ENCODE measurements at regions not wholly inside any gene's neighbourhood (a gene's known extent, or its start where the extent isn't known, plus 50 kb on each side); places are given as distances from the start of the nearest gene placed in this dataset.

DNA sequence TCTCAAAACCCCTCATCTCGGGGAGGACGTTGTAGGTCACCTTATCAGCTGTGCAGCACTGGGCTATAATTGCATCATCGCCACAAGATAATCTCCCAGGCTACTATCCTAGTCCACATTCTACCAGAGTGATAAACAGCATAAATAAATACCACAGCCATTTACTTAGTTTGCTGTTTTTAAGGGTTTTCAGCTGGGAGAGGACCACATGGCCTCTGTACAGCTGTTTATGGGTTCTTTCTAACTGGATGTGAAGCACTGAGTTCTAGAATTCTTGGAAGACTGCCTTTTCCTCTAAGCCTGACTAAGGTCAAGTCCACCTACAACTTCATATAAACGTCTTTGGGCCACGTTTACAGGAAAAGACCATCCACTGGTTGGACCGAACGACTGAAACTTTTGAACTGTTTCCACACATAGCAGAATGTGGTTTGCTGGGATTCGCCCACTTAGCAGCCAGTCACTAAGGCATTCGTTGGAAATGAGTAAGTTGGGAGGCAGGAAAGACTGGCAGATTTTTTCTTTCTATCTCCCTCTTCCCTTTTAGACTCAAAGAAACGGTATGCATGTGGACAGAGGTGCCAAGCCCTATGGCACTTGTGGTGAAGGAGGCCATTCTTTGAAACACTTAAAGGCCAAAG, 752.5 kb upstream of the SGCG start:
- DNase-seq (ENCODE audit: low spot score): no peak

GRCh38 chr13:22432690-22433089, 748.1 kb upstream of the SGCG start:
- DNase-seq (ENCODE audit: low spot score): no peak

DNA sequence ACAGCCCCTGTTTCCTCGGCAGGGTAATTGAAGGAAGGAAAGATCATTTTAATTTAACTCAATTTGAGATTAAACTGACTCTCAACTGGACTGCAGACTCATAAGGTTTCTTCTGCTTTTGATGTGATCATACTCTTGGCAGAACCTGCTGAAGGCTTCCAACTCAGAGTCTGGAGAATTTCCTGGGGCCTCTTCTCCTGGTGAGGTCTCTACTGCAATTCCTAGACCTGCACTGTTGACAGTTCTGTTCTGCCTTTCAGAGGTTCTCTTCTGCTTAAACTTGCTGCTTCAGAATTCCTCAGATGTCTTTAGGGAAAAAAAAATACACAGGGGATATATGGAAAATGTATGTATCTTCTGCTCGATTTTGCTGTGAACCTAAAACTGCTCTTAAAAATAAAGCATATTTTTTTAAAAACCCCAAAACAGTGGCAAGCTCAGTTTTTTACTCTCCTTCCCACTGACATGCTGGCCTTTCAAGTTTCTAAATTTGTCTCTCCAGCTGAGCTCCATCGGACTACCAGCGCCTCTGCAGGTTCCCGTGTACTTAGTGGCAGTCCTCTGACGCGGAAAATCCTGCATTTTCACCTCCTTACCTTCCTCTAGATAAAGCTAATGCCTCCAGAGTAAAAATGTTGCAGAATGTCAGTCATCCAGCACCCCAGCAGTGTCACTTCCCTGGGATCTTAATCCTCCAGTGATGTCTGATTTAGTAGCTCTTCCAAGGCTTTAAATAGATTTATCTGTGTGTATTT, 733.5 kb upstream of the SGCG start:
- no peak for DNase-seq (ENCODE audit: low spot score)

DNA sequence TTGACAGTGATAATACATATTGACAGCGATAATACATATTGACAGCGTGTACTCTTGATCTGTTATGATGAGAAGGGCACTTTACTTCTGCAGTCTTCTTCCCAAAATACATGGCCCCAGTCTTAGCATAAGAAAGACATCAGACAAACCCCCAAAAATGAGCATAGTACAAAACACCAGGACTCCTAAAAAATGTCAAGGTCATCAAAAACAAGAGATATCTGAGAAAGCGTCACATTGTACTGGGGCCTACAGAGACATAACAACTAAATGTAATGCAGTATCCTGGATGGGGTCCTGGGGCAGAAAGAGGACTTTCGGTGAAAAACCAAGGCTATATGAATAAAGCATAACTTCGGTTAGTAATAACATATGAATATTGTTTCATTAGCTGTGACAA, 731.5 kb upstream of the SGCG start:
- DNase-seq (ENCODE audit: low spot score): no peak

DNA sequence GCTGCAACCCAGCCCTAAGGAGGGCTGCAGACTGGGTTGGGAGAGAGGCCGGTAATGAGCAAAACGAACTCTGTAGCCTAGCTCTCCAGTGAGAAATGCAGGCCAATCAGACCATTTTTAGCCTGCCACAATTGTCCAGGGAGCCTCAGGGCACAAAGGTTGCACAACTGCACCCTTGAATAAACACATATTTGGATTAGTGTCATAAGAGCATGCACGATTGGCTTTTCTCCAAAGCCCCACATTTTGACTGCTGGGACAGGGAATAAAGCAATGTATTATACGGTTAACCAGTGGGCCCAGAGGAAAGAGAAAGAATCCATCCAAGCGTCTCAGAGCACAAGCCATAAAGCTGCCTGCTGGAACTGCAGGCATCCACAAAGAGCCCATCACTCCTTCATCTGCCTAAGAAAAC, 729.4 kb upstream of the SGCG start:
- DNase-seq (ENCODE audit: low spot score): no peak

- no peak for DNase-seq (ENCODE audit: low spot score)
These were observed 726.2 kb upstream of the SGCG start for GRCh38 chr13:22454586-22454985.

- no peak for DNase-seq (ENCODE audit: low spot score)
These were observed 725.7 kb upstream of the SGCG start for GRCh38 chr13:22455036-22455435.

DNA sequence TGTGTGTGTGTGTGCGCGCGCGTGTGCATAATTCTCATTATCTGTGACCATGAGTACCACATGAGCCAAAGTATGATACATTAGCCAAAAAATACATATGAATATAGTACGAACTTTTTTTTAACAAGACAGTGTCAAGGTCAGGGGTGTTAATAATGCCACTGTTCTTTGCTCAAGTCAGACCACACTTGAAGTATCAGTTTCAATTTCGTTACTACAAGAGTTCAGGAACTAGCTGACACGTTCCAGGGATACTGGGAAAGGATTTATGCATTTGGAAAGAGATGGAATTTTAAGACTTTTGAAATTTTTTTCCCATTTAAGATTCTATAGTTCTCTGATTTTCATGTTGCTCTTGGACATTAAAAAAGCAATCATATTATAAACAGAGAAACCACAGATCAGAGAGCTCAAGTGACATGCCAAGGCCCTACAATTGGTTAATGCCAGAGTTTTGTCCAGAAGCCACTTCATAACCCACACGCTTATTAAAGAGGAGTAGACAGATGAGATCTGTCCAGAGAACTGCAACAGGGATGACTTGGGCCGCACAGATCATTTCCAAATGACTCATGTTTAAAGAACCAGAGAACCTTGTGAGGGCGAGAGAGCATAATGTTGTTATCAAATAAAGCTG, 718.8 kb upstream of the SGCG start:
- DNase-seq (ENCODE audit: low spot score): peak; percentile 12

GRCh38 chr13:22463089-22463488, 717.7 kb upstream of the SGCG start:
- DNase-seq (ENCODE audit: low spot score): no peak

DNA sequence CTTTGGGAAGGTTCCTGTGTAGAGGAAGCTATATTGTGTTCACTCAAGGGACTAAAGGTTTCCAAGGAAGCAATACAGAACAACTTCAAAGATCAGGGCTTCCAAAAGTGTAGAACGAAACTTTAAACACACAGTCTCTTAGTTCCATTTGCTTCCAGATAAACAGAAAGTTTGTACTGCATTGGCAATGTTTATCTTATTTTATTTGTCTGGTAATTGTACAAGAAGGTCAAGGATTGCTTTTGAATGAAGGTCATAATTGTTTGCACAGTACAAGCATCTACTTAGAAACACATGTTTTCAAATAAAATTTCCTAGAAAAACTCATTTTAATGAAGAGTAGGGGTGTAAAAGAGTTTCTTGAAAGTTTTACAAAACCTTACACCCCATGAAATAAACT, 712.7 kb upstream of the SGCG start:
- DNase-seq (ENCODE audit: low spot score): no peak

GRCh38 chr13:22468824-22469223, 712.0 kb upstream of the SGCG start:
- DNase-seq (ENCODE audit: low spot score): no peak

GRCh38 chr13:22469452-22469851, 711.3 kb upstream of the SGCG start:
- no peak for DNase-seq (ENCODE audit: low spot score)

DNA sequence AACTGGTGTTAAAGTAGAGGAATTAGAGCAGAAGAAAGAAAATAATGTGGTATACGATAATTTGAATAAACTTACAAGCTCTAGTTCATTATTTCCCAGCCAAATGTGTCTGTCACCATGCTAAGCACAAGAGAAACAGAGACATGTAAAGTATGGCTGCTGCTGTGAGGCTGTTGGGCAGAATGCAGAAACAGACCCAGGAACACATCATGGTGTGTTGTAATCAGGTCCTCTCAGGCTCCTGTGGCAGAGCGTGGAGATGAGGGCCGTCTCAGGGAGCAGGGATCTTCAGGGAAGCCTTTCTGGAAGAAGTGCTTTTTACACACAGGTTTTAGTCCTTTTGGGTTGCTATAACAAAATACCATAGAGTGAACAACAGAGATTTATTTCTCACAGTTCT, 710.7 kb upstream of the SGCG start:
- DNase-seq (ENCODE audit: low spot score): no peak

GRCh38 chr13:22482496-22483000, 698.2 kb upstream of the SGCG start:
- no peak for DNase-seq (ENCODE audit: low spot score)

DNA sequence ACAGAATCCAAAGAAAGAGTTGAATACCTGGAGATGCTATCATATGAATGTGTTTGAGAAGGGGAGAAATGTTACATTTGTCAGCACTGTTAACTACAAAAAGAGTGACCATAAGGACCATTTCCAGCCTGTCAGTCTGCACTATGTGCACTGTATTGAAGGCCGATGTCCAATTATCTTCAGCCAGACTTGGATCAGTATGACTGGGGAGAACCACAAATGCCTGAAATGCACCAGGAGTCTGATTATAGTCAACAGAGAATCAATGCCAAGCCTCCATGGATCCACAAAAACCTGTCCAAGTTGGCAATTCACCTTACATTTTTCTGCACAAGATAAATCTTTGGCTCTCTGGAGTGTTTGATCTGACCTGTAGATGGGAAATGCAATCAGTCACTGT, 697.5 kb upstream of the SGCG start:
- no peak for DNase-seq (ENCODE audit: low spot score)

GRCh38 chr13:22486490-22486889, 694.3 kb upstream of the SGCG start:
- DNase-seq (ENCODE audit: low spot score): no peak

DNA sequence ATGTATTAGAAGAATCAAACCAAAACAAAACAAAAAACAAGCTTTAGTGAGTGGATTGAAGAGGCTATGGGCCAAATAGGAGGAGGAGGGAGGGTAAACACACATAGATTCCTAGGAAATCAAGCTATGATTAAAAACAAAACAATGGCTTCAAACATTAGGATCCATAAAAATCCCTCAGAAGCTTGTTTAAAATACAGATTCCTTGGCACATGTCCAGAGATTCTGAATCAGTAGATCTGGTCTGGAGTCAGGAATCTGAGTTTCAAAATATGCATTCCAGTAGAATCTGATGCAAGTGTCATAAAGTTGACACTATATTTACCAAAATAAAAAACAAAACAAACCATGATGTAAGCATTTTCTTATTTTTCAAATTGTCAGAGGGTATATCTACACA, 692.8 kb upstream of the SGCG start:
- DNase-seq (ENCODE audit: low spot score): no peak

GRCh38 chr13:22489771-22490170, 691.0 kb upstream of the SGCG start:
- DNase-seq (ENCODE audit: low spot score): no peak

GRCh38 chr13:22495819-22496218, 685.0 kb upstream of the SGCG start:
- no peak for DNase-seq (ENCODE audit: low spot score)

DNA sequence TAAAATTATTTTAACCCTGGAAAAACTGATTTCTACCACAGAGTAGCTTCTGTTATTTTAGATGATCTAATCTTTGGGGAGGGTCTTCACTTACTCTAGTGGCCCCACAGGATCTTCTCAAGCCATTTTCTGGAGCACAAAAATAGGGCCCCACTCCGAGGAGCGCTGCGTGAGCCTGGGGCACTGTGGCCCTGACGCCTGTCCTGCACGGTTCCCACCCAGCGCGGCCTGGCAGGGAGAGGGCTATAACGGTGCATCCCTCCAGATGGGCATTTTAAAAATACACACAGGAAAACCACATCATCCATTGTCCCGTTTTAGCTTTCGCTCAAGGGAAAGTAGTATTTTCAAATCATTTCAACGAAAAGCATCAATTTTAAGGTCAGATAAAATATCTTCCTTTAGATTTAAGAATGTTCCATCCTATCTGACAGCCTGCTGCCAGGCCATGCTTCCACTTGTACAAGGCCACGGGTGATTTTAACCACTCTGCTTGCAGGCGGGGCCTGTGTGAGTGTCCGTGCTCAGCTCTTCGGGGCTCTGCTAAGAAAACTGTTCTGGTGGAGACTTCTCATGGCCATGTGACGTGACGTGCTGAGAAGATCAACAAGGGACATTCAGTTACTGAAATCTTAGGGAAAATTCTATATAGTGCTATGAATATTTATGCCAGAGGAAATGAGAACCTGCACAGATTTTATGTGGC, 683.8 kb upstream of the SGCG start:
- DNase-seq (ENCODE audit: low spot score): no peak

DNA sequence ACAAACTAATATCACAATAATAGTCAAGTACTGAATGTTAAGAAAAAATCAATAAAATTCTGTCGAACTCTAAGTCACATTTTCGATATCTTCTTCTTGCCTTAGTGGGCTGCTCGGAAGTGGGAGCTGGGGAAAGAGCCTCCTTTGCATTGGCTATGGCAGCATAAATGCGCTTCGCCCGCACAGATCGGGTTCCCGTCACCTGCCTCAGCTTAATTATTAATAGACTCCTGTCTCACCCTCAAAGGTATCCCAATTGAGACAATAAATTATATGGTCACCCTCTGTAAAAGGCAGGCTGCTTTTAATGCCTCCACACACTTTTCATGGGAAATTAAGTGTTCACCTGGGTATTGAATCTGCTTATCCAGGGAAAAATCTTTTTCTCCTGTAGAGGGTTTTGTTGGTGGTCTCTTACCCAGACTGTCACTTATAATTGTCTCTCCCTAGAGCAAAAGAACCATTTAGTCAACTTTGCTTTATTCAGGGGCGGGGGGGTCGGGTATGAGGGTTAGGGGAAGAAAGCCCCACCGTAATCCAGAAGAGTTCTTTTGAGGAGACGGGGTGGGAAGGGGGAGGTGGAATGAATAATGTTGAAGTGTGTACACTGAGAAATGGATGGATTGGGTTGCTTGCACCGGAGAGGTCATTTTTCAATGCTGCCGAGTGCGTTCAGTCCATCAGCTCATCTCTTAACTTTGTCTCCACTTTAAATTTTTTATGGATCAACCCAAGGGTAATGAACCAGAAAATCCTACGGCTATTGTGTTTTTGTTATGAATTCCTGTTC, 682.6 kb upstream of the SGCG start:
- DNase-seq (ENCODE audit: low spot score): no peak

DNA sequence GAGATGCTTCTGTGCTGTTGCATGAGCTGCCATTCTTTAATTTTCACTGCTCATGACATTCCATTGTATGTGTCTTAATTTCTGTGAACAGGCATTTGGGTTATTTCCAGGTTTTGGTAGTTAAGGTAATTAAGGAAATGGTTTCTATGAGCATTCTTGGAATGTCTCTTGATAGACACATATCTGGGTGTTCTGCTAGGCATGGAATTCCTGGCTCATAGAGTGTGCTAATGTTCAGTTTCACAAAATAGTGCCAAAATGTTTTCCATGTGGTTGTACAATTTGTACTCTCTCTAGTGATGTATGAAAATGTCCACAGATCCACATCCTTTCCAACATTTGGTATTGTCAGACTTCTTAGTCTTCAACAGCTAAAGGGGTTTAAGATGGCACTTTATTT, 680.9 kb upstream of the SGCG start:
- no peak for DNase-seq (ENCODE audit: low spot score)
